Psoas muscle (tissue), 7 donors: ENCODE measurements at regions not wholly inside any gene's neighbourhood (a gene's known extent, or its start where the extent isn't known, plus 50 kb on each side); places are given as distances from the start of the nearest gene placed in this dataset.

Source experiments
- ATAC-seq, 4 donors: fragments of 200-7000 bp; cut with Tn5 transposase; one replicate each; pipeline ENCODE4 v1.9.1; 2020; ENCODE audit warnings: moderate library complexity in 3 of 4, mild to moderate bottlenecking in 2 of 4
- DNase-seq, 2 donors: peaks; one replicate each; pipeline ENCODE4 v3.0.0-alpha.2; 2020
- H3K27ac ChIP-seq: fragments of 200-600 bp; one replicate; pipeline ENCODE4 v1.8.0; 2022
- H3K27me3 ChIP-seq, 3 donors: fragments of 200-600 bp in 1 of 3; one replicate each; pipeline versions ENCODE4 v1.6.1 to v1.8.0; 2013 to 2022; ENCODE audit warnings: low read length in 2 of 3, mild to moderate bottlenecking in 2 of 3, moderate library complexity in 1 of 3; ENCODE audit not compliant: insufficient read depth in 3 of 3
- H3K36me3 ChIP-seq, 2 donors: fragments of 200-600 bp in 1 of 2; one replicate each; pipeline versions ENCODE4 v1.6.1 to v1.8.0; 2013 to 2022; ENCODE audit warnings: low read depth in 1 of 2, mild to moderate bottlenecking in 1 of 2, moderate library complexity in 1 of 2; ENCODE audit not compliant: insufficient read depth in 1 of 2
- H3K4me1 ChIP-seq: fragments of 200-600 bp; one replicate; pipeline ENCODE4 v1.8.0; 2022
- H3K4me3 ChIP-seq: fragments of 200-600 bp; one replicate; pipeline ENCODE4 v1.8.0; 2022; ENCODE audit warnings: mild to moderate bottlenecking
- H3K9me3 ChIP-seq: fragments of 200-600 bp; one replicate; pipeline ENCODE4 v1.8.0; 2022
- WGBS, 3 donors: extraction: QIAGEN DNeasy Blood & Tissue Kit; methylation state at CpG; one replicate each; pipeline versions ENCODE4 v1.1.6 to v1.1.7; 2013; 5-methylcytosine and 5-hydroxymethylcytosine counted together
- intact Hi-C, 2 donors: fragments of 100-400 bp; cut with DNase I; formaldehyde crosslinking; loops; one replicate each; pipeline versions ENCODE4 v1.11.0 to v1.14.2; 2022
- TF ChIP-seq, protein P1 (sequence below): fragments of 200-600 bp; IDR thresholded peaks from one replicate; pipeline ENCODE4 v1.8.0; 2022; ENCODE audit warnings: antibody characterized with exemption
- donor health status: healthy with polysubstance abuse.
- donor health status: DM: no; HTN: no; CAD: no; lungs with moderate emphysema.
- donor health status: Bipolar disorder and iron deficiency.
- donor health status: healthy.
- donor health status: DM: yes; HTN: yes; CAD: no.
- donor health status: DM: no; HTN: no; CAD: no.
- donor health status: DM: yes; HTN: yes; CAD: no.

DNA sequence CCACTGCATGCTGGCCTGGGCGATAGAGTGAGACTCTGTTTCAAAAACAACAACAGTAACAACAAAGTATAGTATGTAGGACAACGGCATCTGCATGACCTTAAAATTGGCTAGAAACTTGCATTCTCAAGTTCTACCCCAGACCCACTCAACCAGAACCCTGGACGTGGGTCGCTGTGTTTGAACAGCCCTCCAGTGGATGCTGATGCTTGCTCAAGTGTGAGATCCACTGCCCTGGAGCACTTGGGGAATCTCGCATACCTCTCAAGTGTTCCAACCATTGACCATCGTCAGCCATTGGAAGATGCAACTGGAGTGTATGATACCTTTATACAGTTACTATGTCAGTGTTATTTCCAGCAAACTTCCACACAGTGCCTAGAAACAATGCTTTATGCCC, 435.9 kb downstream of the DCDC2C start:
- Histone ChIP-seq H3K27ac (no peak overlapping the region), H3K27me3 (no peaks in the 10 kb centered on the region), H3K4me1 (no peaks in the 10 kb centered on the region), H3K9me3 (no peaks in the 10 kb centered on the region), H3K36me3 (no peaks in the 10 kb centered on the region), H3K4me3 (no peak overlapping the region)
- ATAC-seq: no peak
- intact Hi-C loops: no loop called here
- DNase-seq: no peak
- 85 to 90% (median 87%) methylated on average over 6 of the region's 6 CpGs for WGBS, 3 donors
- TF ChIP-seq, protein P1, sequence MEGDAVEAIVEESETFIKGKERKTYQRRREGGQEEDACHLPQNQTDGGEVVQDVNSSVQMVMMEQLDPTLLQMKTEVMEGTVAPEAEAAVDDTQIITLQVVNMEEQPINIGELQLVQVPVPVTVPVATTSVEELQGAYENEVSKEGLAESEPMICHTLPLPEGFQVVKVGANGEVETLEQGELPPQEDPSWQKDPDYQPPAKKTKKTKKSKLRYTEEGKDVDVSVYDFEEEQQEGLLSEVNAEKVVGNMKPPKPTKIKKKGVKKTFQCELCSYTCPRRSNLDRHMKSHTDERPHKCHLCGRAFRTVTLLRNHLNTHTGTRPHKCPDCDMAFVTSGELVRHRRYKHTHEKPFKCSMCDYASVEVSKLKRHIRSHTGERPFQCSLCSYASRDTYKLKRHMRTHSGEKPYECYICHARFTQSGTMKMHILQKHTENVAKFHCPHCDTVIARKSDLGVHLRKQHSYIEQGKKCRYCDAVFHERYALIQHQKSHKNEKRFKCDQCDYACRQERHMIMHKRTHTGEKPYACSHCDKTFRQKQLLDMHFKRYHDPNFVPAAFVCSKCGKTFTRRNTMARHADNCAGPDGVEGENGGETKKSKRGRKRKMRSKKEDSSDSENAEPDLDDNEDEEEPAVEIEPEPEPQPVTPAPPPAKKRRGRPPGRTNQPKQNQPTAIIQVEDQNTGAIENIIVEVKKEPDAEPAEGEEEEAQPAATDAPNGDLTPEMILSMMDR: no peak

DNA sequence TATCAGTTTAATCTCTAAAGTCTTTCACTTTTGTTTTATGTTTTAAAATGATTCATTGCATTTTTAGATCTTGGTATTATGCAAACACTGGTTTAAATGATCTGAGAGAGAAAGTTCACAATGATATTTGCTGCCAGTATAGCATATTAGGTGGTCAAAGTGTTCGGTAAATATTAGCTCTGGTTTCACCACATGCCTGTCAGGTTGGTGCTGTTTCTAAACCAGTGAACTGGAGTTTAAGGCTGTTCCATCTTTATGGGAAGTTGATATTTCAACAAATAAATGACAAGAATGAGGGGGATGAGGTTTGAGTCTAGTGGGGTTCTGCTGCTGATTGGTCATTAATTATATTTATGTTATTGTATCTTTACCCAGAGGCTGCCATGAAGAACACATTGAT, 436.4 kb downstream of the DCDC2C start:
- 49 to 63% (median 57%) methylated on average over 1 of the region's 1 CpG for WGBS, 3 donors
- TF ChIP-seq, protein P1: no peak
- no peak overlapping the region for H3K27ac ChIP-seq
- H3K4me3 ChIP-seq: no peak overlapping the region
- intact Hi-C loops: no loop called here
- H3K4me1 ChIP-seq: no peaks in the 10 kb centered on the region
- ATAC-seq (no peak), DNase-seq (no peak)
- H3K27me3 ChIP-seq: no peaks in the 10 kb centered on the region
- H3K36me3 ChIP-seq: no peaks in the 10 kb centered on the region
- no peaks in the 10 kb centered on the region for H3K9me3 ChIP-seq

DNA sequence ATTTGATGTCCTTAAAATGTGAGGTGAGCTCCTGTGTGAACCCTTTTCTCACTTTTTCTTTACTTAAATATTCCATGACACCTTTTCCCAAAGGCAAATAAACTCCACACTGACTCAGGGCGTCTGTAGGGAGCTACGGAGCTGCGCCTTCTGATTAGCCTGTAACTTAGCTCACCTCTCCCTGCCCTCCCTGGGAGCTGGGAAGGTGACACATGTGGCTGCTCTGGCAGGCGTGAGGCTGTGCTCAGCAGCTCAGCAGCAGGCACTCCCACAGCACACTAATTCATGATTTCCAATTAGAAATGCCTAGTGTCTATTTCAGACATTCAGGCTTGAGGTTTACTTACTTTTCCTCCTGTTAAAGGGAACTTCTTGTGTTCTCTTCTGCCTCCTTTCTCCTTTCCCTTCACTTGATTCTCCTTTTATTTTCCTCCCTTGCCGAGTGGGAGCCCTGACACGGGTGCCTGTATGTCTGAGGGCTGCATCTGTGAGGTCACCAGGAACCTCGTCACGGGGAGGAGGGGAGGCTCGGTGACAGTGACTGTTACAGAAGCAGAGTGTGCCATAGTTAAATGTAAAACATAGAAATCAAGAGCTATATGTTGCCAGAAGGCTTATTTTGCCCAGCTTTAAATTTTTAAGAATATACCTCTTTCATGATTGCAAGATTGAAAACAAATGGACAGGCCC, 437.1 kb downstream of the DCDC2C start:
- intact Hi-C loops: no loop called here
- ATAC-seq: no peak

DNA sequence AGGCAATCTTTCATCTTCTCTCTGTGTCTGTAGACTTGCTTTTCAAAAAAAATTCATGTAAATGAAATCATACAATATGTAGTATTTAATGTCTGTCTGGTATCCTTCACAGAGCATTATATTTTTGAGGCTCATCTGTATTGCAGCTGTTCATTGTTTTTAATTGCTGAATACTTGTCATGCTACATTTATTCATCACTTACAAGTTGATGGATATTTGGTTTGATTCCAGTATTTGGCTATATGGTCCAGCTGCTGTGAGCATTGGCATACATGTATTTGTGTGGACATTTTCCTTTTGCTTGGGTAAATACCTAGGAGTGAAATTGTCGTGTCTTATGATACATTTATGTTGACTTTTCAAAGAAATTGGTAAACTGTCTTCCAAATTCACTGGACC, 441.4 kb downstream of the DCDC2C start:
- H3K4me1 ChIP-seq: no peaks in the 10 kb centered on the region
- DNase-seq: no peak
- no peaks in the 10 kb centered on the region for H3K27me3 ChIP-seq
- intact Hi-C loops: no loop called here
- H3K9me3 ChIP-seq: no peaks in the 10 kb centered on the region
- TF ChIP-seq, protein P1: no peak
- no peak overlapping the region for H3K27ac ChIP-seq
- WGBS, 3 donors: 32 to 37% (median 33%) methylated on average over 1 of the region's 1 CpG
- H3K36me3 ChIP-seq: no peaks in the 10 kb centered on the region
- ATAC-seq: no peak
- no peak overlapping the region for H3K4me3 ChIP-seq

More for the DNA sequence above, 437.1 kb downstream of the DCDC2C start:
- Histone ChIP-seq H3K27ac (no peak overlapping the region), H3K4me1 (no peaks in the 10 kb centered on the region), H3K36me3 (no peaks in the 10 kb centered on the region), H3K9me3 (no peaks in the 10 kb centered on the region), H3K4me3 (no peak overlapping the region), H3K27me3 (no peaks in the 10 kb centered on the region)
- 29 to 41% (median 36%) methylated on average over 9 of the region's 9 CpGs for WGBS, 3 donors
- no peak for DNase-seq
- TF ChIP-seq, protein P1: no peak

DNA sequence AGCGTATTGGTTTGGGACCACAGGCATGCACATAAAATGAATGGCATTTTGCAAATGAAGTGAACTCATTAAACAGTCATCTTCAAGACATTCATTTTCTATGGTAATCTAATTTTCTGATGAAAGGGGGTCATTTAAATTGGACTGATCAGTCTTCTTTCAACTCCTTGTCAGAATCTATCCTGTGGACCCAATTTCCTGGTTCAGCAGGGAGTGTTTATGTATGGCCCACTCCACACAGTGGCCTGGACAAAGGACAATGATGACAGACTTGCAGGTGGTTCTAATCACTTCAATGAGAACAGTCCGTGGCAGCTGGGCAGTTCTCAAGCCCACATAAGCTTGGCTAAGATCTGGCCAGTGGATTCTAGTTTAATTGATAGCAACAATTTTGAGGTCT, 448.1 kb downstream of the DCDC2C start:
- no peak for DNase-seq
- intact Hi-C loops: no loop called here
- H3K4me1 ChIP-seq: no peaks in the 10 kb centered on the region
- 57 to 63% (median 60%) methylated on average over 2 of the region's 2 CpGs for WGBS, 3 donors
- H3K36me3 ChIP-seq: no peaks in the 10 kb centered on the region
- TF ChIP-seq, protein P1: no peak
- no peaks in the 10 kb centered on the region for H3K9me3 ChIP-seq
- H3K4me3 ChIP-seq: no peak overlapping the region
- H3K27me3 ChIP-seq: no peaks in the 10 kb centered on the region
- H3K27ac ChIP-seq: no peak overlapping the region
- ATAC-seq: no peak
